ENCODE measurements at regions not wholly inside any gene's neighbourhood (a gene's known extent, or its start where the extent isn't known, plus 50 kb on each side); places are given as distances from the start of the nearest gene placed in this dataset.
A peak's percentile ranks its signal among the peaks of the same experiment; 100 is the strongest.
"Not testable (repeated sequence)": the region's sequence is repeated elsewhere in the genome, so short reads cannot be mapped to it uniquely, and the experiment has no call there.

DNA sequence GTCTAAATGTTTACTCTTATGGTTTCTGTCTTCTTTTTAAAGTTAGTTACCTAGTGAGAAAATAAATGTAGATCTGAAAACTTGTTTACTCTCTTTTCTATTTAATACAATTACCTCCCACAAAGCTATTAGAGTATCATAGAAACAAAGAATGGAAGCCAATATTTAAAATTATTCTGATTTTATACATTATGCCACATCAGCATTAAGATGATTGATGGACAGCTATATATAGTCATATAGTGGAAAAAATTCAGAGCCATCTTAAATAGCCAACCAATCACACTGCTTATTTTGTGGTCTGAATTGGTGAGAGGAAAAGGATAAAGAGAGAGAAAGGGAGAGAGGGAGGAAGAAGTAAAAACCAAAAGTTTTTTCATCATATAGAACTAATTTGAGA, 1101.8 kb downstream of the PCDH19 start:
- TF ChIP-seq, protein P1, sequence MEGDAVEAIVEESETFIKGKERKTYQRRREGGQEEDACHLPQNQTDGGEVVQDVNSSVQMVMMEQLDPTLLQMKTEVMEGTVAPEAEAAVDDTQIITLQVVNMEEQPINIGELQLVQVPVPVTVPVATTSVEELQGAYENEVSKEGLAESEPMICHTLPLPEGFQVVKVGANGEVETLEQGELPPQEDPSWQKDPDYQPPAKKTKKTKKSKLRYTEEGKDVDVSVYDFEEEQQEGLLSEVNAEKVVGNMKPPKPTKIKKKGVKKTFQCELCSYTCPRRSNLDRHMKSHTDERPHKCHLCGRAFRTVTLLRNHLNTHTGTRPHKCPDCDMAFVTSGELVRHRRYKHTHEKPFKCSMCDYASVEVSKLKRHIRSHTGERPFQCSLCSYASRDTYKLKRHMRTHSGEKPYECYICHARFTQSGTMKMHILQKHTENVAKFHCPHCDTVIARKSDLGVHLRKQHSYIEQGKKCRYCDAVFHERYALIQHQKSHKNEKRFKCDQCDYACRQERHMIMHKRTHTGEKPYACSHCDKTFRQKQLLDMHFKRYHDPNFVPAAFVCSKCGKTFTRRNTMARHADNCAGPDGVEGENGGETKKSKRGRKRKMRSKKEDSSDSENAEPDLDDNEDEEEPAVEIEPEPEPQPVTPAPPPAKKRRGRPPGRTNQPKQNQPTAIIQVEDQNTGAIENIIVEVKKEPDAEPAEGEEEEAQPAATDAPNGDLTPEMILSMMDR (IDR thresholded peaks at IDR 0.05; ENCODE audit: borderline replicate concordance, insufficient read depth, low read depth, low read length): no peak
- H3K4me3 ChIP-seq (ENCODE audit: low read depth, low read length): no peak overlapping the region

DNA sequence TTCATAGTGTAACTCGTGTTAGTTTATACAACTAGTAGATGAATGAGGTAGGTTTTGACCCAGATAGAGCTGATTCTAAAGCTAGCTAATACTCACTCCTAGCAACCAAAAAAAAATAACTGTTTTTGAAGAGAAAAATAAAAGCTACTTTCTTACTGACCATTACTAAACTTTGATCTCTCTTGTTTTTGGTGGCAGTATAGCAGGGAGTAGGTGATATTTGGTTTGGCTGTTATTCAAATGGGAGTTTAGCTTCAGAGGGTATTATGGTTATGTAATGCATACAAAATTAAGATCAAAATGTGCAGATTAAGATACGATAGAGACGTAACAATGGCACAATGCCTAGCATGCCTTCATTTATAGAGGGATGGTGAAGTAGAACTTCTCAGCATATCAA, 1104.5 kb downstream of the PCDH19 start:
- no peak overlapping the region for H3K4me3 ChIP-seq (ENCODE audit: low read depth, low read length)
- TF ChIP-seq, protein P1 (IDR thresholded peaks at IDR 0.05; ENCODE audit: borderline replicate concordance, insufficient read depth, low read depth, low read length): no peak

DNA sequence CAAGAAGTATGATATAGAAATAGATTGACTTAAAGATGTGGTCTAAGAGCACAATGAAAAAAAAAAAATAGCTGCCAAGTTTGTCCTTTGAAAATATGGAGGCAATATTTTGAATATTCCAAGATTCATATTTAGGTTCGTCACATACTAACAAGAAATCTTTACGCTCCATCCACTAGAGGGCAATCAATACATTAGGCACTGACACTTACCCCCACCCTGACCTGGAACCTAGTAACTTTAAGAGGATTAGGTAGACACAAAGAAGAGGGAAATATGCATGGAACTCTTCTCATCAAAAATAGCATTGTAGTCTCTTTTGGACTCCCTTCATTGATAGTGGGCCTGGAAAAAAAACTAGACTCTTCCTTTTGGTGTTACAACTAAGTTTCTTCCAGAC, 1108.1 kb downstream of the PCDH19 start:
- no peak overlapping the region for H3K4me3 ChIP-seq (ENCODE audit: low read depth, low read length)
- TF ChIP-seq, protein P1 (IDR thresholded peaks at IDR 0.05; ENCODE audit: borderline replicate concordance, insufficient read depth, low read depth, low read length): peak; percentile 38; the same call in 1 of the 2 replicates

DNA sequence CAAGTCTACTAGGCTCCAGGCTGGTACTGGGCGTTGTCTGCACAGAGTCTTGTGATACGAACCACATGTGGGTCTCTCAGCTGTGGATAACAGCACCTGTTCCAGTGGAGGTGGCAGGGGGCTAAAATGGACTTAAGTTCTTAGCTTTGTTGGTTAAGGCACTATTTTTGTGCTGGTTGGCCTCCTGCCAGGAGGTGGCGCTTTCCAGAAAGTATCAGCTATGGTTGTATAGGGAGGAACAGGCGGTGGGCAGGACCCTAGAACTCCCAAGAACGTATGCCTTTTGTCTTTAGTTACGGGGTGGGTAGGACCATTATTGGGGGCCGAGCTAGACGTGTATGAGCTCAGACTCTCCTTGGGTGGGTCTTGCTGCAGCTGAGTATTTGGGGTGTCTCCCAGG, 1138.4 kb downstream of the PCDH19 start:
- H3K4me3 ChIP-seq (ENCODE audit: low read depth, low read length): no peak overlapping the region
- TF ChIP-seq, protein P1 (IDR thresholded peaks at IDR 0.05; ENCODE audit: borderline replicate concordance, insufficient read depth, low read depth, low read length): no peak

DNA sequence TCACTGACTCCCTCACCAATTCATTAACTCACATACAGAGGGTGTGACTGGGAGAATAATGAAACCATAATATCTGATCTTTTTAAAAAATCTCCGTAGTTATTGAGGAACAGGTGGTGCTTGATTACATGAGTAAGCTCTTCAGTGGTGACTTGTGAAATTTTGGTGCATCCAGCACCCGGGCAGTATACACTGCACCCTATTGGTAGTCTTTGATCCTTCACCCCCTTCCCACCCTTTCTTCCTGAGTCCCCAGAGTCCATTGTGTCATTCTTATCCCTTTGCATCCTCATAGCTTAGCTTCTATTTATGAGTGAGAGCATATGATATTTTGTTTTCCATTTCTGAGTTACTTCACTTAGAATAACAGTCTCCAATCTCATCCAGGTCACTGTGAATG, 1143.8 kb downstream of the PCDH19 start:
- H3K4me3 ChIP-seq (ENCODE audit: low read depth, low read length): no peak overlapping the region
- TF ChIP-seq, protein P1 (IDR thresholded peaks at IDR 0.05; ENCODE audit: borderline replicate concordance, insufficient read depth, low read depth, low read length): no peak

DNA sequence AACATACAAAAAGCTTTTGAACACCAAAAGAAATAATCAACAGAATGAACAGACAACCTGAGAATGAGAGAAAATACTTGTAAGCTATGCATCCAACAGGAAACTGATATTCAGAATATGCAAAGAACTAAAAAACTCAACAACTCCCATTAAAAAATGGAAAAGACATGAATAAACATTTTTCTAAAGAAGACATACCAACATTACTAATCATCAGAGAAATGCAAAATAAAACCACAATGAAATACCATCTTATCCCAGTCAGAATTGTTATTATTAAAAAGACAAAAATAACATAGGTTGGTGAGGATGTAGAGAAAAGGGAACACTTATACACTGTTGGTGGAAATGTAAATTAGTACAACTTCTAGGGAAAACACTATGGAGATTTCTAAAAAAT, 1161.9 kb downstream of the PCDH19 start:
- no peak overlapping the region for H3K4me3 ChIP-seq (ENCODE audit: low read depth, low read length)
- TF ChIP-seq, protein P1 (IDR thresholded peaks at IDR 0.05; ENCODE audit: borderline replicate concordance, insufficient read depth, low read depth, low read length): no peak

DNA sequence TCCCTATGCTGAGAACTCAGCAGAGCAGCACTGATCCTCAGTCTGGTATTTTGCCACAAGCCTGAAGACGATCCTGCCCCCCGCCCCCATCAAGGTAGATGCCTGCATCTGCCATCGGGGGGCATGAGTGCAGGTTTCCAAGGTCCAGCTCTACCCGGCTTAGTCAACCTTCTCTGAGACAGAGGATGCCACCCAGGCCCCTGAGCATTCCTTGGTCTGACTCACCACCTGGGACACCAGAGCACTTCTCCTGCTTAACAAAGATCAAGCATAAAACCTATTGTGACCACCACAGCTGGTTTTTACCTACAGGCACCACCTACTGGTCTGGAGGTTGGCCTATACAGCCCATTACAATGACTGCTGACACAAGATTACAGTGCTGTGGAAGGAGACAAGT, 1168.1 kb downstream of the PCDH19 start:
- TF ChIP-seq, protein P1 (IDR thresholded peaks at IDR 0.05; ENCODE audit: borderline replicate concordance, insufficient read depth, low read depth, low read length): no peak
- no peak overlapping the region for H3K4me3 ChIP-seq (ENCODE audit: low read depth, low read length)

DNA sequence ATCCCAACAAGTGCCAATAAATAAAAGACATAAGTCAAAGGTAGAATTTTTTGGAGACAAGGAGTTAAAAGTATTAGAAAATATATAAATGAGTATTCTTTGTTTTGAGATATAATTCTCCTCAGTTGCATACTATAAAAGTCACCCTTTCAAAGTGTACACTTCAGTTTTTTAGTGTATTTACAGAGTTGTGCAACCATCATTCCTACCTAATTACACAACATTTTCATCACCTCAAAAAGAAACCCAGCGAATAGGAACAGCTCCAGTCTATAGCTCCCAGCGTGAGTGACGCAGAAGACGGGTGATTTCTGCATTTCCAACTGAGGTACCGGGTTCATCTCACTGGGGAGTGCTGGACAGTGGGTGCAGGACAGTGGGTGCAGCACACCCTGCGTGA, 1175.7 kb downstream of the PCDH19 start:
- H3K4me3 ChIP-seq (ENCODE audit: low read depth, low read length): not testable (repeated sequence)

Measured in GM12875 (cell line).